LoVo (cell line): ENCODE measurements at regions not wholly inside any gene's neighbourhood (a gene's known extent, or its start where the extent isn't known, plus 50 kb on each side); places are given as distances from the start of the nearest gene placed in this dataset.

Experiments used
- DNase-seq: peaks from one replicate; pipeline ENCODE4 v3.0.0-alpha.2; 2016; ENCODE audit warnings: low spot score

GRCh38 chr10:111354859-111355258 lies 278.0 kb downstream of the ADRA2A start:
- DNase-seq, result no peak

- DNase-seq, result no peak
Measured at GRCh38 chr10:111356571-111356970, 279.7 kb downstream of the ADRA2A start.

GRCh38 chr10:111357859-111358258 lies 281.0 kb downstream of the ADRA2A start:
- DNase-seq, result no peak

- DNase-seq, result peak; percentile 23
Measured at GRCh38 chr10:111360260-111360925, 283.6 kb downstream of the ADRA2A start.

DNA sequence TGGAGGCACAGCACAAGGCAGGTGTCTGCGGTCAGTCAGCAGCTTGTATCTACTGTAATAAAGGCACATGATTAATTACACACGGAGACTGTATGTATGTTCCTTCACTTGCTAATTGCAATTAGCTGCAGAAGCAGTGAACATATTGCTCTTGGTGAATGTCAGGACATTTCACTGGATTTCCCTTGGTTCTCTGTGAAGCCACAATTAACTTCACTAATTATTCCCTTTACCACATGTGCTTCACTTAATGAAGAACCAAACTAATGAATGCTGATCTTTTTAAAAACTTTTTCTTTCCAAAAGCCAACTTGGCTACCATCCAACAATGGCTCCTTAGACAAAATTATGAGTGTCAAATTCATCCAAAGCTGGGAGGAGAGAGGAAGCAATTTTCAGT lies 290.7 kb downstream of the ADRA2A start:
- DNase-seq, result no peak

DNA sequence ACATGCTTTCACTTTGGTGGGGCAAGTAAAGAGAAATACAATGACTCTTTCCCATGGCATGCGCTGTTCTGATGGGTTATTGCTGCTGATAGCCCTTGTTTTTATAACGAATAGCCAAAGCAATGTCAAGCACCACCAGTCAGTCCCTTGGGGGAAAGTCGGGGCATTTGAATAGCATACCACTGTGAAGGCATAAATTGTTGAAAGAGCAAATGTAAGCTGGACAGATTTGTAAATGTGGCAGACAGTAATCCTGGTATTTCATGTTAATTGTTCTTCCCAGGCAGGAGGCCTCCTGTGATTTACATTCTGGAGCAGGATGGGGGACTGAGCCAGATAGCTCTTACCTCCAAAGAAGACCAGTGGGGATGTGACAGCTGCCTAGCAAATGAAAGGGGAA lies 293.3 kb downstream of the ADRA2A start:
- no peak for DNase-seq

GRCh38 chr10:111373696-111374095 lies 296.9 kb downstream of the ADRA2A start:
- DNase-seq, result no peak

DNA sequence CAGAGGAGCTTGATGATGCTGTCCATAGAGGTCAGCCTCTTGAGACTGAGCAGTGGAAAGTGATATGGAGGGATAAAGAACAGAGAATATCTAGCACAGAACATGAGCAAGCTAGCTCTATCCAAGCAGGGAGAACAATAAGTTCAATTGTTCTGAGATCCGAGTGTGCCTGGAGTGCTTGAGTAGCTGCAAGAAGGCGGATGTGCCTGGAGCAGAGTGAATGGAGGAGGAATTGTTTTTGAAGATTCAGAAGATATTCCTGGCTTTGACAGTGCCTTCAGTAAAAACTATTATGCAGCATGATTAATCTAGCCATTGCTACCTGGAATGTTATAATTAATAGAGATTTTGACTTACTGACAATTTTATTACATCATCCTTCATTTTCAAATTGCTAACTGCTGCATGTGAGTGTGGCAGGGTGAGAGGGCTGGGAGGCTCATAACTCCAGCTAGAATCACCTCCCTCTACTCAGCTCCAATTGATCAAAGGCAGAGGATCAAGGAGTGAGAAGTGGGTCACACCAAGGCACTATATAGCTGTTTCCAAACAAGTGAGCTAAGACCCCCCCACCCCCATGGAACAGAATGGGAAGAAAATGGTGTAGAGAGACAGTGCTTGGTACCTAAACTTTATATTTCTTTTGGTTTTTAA lies 302.8 kb downstream of the ADRA2A start:
- DNase-seq, result no peak

DNA sequence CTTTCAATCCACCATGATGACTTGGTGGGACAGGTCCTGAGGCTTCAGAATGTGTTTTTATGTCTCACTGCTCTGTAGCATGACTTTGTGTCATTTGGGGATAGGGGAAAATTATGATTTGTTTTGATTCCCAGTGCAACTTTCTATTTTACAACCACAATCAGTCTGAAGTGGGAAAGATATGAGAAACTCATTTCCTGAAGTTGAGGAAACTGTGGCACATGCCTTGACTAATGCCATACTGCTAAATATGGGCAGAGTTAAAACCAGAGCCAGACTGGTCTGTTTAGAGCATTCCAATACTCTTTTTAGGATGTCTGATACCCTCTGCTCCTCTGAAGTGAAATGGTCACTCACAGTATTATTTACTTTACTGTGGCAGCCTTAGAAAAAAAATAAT lies 307.7 kb downstream of the ADRA2A start:
- DNase-seq, result no peak

DNA sequence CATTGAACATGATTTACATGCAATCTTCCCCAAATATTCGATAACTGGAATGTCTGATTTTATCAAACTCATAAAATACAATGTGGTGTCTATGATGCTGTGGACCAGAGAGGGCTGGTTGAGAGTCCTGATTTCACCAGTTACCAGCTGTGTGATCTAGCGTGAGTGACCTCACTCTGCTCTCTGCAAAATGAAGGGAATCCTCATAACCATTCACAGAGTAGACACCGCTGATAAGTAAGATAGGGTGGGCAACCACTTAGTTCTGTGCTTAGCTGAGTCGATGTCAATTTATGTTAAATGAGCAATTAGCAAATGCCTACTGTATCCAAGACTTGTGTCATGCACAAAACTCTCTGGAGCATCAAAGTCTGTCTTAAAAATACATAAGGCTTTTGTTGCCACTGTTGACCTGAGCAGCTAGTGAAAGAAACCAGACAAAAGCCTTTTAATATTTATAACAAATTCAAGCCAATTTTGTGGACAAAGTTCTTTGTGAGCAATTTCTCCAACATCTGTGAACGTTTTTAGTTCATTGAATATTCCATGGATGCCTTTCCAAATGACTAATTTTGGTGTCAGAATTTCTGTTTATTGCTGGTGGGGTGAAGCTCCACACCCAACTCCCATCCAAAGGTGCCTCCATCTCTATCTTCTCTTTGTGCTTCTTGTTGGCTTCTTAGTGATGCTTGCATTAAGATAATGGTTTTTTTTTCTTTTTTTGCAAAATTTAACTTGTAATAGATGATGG lies 314.2 kb downstream of the ADRA2A start:
- DNase-seq, result no peak

- DNase-seq, result no peak
Measured at GRCh38 chr10:111392159-111392558, 315.3 kb downstream of the ADRA2A start.

DNA sequence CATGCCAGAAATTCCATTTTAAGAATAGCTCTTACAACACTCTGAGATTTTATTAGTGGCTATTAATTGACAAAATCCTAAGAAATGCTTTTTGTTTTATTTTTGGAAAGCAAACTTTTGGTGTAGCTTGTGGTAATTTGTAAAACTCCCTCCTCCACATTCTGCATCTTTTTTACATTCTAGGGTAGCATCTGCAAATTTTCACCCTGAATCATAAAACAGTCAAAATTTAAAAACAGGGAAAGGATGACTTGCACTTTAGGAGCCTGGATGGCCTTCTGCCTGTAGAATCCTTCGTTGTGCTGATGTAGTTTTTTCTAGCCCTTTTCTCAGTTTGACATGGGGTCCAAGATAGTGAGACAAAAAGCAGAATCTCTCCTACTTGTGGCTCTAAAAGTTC lies 316.1 kb downstream of the ADRA2A start:
- DNase-seq, result no peak

DNA sequence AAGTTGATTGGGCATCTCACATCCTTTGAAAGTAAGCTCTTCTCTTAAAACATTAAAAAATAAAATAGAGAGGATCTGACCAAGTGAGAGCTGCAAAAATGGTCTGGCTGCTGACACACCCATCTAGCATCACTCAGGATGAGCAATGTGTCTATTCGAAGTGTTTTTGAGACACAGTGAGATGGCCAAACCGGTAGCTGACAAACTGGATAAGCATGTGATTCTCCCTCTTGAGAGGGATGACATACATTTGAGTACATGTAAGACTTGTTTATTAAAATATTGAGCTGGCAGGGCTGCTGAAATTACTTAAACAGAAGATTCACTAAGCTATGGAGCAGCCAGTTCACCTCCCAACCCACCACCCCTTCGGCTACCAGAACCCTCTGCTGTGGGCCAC lies 333.9 kb downstream of the ADRA2A start:
- no peak for DNase-seq

DNA sequence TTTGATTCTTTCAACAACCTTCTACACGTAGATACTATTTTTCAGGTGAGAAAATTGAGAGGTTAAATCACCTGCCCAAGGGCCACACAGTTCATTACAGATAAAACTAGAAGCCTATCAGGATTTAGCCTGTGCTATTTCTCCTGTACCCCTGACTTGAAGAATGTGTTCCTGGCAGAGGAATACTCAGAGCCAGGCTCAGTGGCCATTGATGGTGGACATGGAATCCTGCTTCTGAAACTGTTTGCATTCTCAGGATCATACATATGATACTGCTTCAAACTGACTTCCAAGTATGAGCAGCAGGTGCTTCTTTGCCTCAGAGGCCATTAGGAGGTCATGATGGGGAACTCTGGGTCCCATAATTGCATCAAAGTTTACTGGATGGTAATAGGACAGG lies 348.6 kb downstream of the ADRA2A start:
- DNase-seq, result no peak

GRCh38 chr10:111429288-111430028 lies 352.6 kb downstream of the ADRA2A start:
- DNase-seq, result no peak

GRCh38 chr10:111430070-111430469 lies 353.2 kb downstream of the ADRA2A start:
- no peak for DNase-seq

DNA sequence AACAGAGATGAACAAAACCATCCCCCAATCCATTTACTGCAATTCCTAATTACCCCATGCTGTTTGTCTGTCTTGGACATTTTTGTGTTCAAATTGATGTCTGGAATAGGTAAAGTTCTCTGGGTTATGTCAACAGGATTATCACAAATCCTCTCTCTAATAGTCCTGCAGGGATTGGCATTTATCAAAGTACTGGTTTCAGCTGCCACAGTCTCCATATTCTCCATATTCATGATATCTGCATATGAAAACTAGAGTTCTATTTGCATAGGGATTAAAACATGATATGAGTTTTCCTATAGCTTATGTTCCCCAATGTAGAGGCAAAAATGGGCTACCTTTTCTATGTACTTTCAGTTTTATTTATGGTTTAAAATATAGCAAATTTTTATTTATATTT lies 355.8 kb downstream of the ADRA2A start:
- no peak for DNase-seq

GRCh38 chr10:111435871-111436270 lies 359.0 kb downstream of the ADRA2A start:
- no peak for DNase-seq

DNA sequence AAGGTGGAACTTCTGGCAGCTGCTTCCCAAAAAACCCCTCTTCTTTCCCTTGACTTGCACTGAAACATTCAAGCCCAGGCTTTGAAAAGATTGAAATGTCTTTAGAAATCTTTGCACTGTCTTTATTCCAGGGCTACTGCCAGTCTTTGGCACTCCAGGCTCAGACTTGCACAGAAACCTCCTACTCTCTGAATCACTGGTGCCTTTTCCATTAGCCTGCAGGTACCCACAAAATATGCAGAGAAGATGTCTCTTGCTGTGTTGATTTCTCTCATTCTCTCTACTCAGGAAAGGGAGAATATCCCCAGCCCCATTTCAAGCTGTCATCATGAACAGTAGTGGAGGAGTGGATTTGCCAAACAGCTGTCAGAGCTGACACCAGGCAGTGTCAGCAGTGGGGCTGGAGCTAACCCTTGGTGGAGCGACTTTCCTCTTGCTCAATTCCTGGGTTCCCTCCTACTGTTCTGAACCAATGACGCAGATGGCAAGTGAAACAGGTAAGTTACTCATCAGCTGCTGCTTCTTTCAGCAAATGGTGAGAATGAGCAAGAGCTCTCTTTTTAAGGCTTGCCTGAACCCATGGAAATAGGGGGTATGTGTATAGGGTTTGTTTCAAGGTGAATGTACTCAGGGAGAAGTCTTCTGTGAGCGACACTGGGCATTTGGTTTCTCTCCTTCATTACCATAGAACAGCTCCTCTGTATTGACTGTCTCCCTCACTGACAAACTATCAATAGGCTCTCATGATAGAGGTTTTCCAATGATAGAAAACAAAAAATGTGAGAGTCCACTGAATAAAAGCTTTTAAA lies 362.4 kb downstream of the ADRA2A start:
- no peak for DNase-seq

- DNase-seq, result no peak
Measured at GRCh38 chr10:111440501-111440900, 363.7 kb downstream of the ADRA2A start.

DNA sequence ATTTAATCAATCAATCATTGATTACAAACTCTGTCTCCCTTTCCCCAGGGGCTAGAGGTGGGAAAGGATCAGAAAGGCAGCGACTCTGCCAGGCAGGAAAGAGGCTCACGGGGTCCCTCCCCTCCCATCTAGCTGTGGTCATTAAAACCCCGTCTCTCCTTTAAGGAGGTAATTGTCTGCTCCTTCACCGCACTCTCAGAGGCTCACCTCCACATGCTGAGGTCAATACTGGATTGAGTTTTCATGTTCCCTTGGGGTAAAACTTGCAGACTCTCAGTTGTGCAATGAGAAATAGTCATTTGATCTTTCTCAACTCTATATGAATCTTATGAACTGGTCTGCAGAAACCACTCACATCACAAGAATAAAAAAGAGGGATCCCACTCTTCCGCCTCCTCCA lies 368.8 kb downstream of the ADRA2A start:
- no peak for DNase-seq

DNA sequence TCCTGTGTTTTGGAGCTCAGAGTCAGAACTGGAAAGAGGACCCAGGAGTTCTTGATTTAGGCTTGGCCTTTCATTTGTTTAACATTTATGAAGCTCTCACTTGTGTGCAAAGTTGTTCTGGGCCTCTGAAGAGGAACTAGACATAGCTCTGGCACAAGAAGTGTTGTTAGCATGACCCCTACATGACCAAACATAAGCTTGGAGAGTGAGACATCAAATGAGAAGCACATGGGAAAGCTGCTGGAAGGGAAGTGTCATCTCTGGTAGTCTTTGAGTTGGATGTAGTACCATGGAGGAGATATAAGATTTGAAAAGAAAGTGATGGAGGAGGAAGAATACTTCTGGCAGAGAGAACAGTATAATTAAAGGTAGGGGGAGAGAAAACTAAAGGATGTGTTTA lies 370.1 kb downstream of the ADRA2A start:
- DNase-seq, result no peak
